HG03354 (cell line): ENCODE measurements at regions not wholly inside any gene's neighbourhood (a gene's known extent, or its start where the extent isn't known, plus 50 kb on each side); places are given as distances from the start of the nearest gene placed in this dataset.
"Not testable (repeated sequence)": the region's sequence is repeated elsewhere in the genome, so short reads cannot be mapped to it uniquely, and the experiment has no call there.

Experiments
- ATAC-seq: cut with Tn5 transposase; IDR thresholded peaks from one replicate; pipeline ENCODE4 v1.9.1; 2021; ENCODE audit warnings: mild to moderate bottlenecking; ENCODE audit not compliant: unreplicated experiment, poor library complexity, severe bottlenecking

DNA sequence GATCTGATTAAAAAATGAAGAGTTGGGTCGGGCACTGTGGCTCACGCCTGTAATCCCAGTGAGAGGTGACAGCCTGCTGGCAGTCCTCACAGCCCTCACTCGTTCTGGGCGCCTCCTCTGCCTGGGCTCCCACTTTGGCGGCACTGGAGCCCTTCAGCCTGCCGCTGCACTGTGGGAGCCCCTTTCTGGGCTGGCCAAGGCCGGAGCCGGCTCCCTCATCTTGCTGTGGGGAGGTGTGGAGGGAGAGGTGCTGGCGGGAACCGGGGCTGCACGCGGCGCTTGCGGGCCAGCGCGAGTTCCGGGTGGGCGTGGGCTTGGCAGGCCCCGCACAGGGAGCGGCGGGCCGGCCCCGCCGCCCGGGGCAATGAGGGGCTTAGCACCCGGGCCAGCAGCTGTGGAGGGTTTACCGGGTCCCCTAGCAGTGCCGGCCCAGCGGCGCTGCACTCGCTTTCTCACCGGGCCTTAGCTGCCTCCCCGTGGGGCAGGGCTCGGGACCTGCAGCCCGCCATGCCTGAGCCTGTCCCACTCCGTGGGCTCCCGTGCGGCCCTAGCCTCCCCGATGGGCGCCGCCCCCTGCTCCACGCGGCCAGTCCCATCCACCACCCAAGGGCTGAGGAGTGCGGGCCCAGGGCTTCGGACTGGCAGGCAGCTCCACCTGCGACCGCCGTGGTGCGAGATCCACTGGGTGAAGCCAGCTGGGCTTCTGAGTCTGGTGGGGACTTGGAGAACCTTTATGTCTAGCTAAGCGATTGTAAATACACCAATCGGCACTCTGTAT is 534.1 kb upstream of the ARRDC3 start:
- ATAC-seq, result not testable (repeated sequence)

DNA sequence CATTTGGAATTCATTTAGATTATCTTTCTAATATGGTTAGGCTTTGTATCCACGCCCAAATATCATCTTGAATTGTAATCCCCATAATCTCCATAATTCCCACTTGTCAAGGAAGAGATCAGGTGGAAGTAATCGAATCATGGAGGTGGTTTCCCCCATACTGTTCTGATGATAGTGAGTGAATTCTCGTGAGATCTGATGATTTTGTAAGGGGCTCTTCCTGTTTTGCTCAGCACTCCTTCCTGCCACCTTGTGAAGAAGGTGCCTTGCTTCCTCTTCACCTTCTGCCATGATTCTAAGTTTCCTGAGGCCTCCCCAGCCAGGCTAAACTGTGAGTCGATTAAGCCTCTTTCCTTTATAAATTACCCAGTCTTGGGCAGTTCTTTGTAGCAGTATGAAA is 527.5 kb upstream of the ARRDC3 start:
- no peak for ATAC-seq

- ATAC-seq, result no peak
Observed at GRCh38 chr5:91910247-91910646, 527.1 kb upstream of the ARRDC3 start.

DNA sequence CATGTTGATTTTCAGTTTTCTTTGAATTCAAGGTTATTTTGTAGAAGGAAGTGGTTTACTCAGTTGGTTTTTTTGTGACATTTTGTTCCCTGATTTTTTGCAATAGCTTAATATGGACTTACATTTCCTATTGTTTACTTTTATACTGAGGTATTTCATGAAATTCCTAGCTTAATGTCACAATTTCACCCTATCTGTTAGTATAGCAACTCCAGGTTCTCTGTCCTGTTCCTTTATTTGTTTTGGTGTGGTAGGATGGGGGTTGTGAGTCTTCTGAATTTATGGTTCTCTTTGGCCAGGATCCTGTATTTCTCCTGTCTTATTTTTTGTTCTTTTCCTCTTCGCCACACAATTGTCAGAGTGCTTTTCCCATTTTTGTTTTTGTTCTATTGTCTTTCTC is 523.4 kb upstream of the ARRDC3 start:
- no peak for ATAC-seq

- ATAC-seq, result no peak
Observed at GRCh38 chr5:91906027-91906426, 522.9 kb upstream of the ARRDC3 start.

DNA sequence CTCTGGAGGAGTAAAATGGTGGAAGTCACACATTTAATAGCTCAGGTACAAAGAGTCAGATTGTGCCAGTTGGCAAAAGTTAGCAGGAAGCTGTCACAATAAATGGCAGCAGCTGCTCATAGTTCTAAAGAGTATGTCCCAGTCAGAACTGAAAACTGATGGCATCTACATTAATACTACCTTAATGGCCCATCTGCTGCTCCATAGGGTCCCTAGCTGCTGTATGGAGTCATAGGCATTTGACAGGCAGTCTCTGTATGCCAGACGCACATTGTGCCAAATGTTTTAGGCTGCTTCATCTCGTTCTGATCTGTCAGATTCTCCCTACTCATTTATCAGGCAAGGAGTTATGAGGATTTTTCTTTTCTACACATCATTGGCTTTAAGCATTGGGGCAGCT is 515.8 kb upstream of the ARRDC3 start:
- no peak for ATAC-seq

DNA sequence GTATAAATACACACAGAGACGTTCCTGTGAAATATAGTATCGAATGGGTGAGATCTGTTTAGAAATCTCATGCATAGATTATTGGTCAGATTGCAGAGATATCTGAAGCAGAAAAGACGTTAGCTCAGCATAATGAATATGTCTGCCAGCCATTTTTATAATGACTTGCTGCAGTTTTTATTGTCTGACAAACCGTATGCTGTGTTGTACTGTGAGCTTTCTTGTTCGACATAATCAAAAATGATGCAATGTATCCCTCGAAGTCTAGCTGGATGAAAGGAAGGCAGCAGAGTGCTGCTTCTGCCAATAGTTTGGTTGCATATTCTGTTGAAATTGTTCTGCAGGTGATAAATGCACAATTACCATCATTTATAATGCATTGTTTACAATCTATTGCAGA is 514.9 kb upstream of the ARRDC3 start:
- no peak for ATAC-seq

- no peak for ATAC-seq
Observed at GRCh38 chr5:91888810-91889209, 505.7 kb upstream of the ARRDC3 start.

GRCh38 chr5:91885291-91886265 is 502.5 kb upstream of the ARRDC3 start:
- no peak for ATAC-seq

GRCh38 chr5:91884036-91884435 is 500.9 kb upstream of the ARRDC3 start:
- no peak for ATAC-seq

DNA sequence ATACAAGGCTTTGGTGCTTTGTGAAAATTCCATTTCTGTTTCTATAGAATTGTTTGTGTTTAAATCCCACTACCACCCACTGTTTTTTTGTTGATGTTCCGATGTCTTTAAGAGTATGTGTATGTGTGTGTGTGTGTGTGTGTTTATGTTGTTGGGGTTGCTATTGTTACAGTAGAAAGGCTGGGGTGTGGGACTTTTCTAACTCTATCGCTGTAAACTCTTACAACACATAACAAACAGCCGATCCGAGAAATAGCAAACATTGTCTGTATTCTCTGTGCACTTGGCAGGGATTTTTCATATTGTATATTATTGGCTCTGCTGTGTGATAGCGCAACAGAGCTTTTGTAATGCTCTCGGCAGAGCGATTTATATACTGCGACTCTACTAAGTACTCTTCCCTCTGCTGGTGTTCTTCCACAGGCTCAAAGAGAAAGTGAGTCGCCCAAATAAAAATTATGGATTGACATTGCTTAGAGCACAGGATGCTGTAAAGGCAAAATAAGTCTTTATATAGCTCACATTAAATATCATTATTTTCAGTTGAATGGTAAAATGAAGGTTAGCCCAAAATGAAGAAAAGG is 492.2 kb upstream of the ARRDC3 start:
- ATAC-seq, result no peak

GRCh38 chr5:91867799-91868198 is 484.7 kb upstream of the ARRDC3 start:
- no peak for ATAC-seq

GRCh38 chr5:91865915-91866314 is 482.8 kb upstream of the ARRDC3 start:
- no peak for ATAC-seq

- ATAC-seq, result no peak
Observed at GRCh38 chr5:91864962-91865361, 481.8 kb upstream of the ARRDC3 start.

DNA sequence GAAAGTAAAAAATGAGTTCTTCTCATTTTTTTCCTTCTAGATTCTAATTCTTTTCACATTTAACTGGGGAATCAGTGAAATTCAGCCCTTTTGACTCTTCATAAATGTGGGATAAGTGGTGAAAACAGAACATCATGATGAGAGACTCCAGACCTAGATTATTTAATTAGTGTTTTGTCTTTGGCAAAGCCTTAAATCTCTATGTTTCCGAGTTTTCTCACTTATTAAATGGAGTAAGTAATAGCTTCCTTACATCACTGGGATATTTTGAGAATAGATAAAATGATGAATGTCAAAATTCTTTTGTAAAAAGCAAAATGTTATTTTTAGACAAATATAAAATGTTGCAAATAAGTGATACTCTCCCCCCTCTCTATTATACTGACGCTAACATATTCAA is 468.6 kb upstream of the ARRDC3 start:
- ATAC-seq, result no peak

GRCh38 chr5:91850031-91850430 is 466.9 kb upstream of the ARRDC3 start:
- no peak for ATAC-seq

DNA sequence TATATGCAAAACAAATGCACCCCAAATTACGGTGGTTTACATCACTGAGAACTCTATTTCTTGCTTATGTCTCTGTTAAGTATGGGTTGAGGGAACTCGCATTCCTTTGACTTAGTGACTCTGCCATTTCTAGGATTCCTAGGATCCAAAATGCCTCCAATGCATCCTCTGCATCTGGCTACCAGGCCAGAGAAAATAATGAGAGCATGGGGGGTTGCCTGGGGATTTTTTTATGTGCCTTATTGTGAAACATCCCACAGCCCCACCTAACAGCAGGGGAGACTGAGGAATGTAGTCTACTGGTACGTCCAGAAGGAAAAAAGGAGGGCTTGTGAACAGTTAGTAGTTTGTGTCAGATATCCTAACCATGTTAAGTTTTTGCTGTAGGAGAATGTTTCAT is 466.0 kb upstream of the ARRDC3 start:
- ATAC-seq, result no peak

GRCh38 chr5:91848453-91848852 is 465.3 kb upstream of the ARRDC3 start:
- ATAC-seq, result no peak

GRCh38 chr5:91841423-91841822 is 458.3 kb upstream of the ARRDC3 start:
- no peak for ATAC-seq

DNA sequence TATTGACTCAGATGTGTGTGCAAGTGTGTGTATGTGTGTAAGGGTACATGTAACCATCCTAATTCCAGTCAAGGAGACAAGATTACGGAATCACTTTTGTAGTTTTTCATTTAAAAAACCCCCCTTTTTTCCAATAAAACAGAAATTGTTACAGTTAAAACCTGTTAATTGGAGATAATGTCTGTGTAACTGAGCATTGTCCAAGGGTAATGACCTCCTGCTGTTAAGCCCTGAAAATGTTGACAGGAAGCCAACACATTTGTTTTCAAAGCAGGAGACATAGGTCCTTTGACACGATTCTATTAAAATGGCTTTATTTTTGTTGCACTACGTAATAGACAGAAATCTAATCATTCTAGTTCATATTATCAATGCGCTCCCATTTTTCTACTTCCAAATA is 457.3 kb upstream of the ARRDC3 start:
- ATAC-seq, result no peak

- ATAC-seq, result no peak
Observed at GRCh38 chr5:91839721-91840120, 456.6 kb upstream of the ARRDC3 start.
